Thyroid gland (tissue), 4 donors: ENCODE measurements at regions not wholly inside any gene's neighbourhood (a gene's known extent, or its start where the extent isn't known, plus 50 kb on each side); places are given as distances from the start of the nearest gene placed in this dataset.
A peak's percentile ranks its signal among the peaks of the same experiment; 100 is the strongest.

Experiments used
- DNase-seq, 2 donors: peaks; one replicate each; pipeline ENCODE4 v3.0.0-alpha.2; 2019
- H3K27ac ChIP-seq, 3 donors: fragments of 200-600 bp; sonication (generic); 1 replicate in 2 of 3; 2 replicates in 1 of 3; pipeline ENCODE4 v1.5.1; 2016 to 2019; ENCODE audit warnings: mild to moderate bottlenecking in 1 of 3, moderate library complexity in 1 of 3
- H3K27me3 ChIP-seq: fragments of 200-600 bp; sonication (generic); one replicate; pipeline ENCODE4 v1.5.1; 2019
- H3K36me3 ChIP-seq, 2 donors: fragments of 200-600 bp; sonication (generic); one replicate each; pipeline ENCODE4 v1.5.1; 2016 to 2019
- H3K4me1 ChIP-seq, 2 donors: fragments of 200-600 bp; sonication (generic); one replicate each; pipeline ENCODE4 v1.5.1; 2017 to 2019
- H3K4me3 ChIP-seq, 3 donors: fragments of 200-600 bp; sonication (generic); replicated peaks in 1 of 3; 1 replicate in 2 of 3; 2 replicates in 1 of 3; pipeline ENCODE4 v1.5.1; 2016; ENCODE audit warnings: mild to moderate bottlenecking in 1 of 3
- H3K9me3 ChIP-seq: fragments of 200-600 bp; sonication (generic); one replicate; pipeline ENCODE4 v1.5.1; 2017
- CTCF ChIP-seq, 6 experiments: fragments of 200-600 bp in 3 of 6; fragments of 450-650 bp in 3 of 6; sonication (generic) in 3 of 6; IDR thresholded peaks; one replicate each; pipeline ENCODE4 v1.5.1; 2016 to 2019; ENCODE audit warnings: antibody characterized with exemption in 6 of 6, mild to moderate bottlenecking in 2 of 6, inconsistent platforms in 1 of 6, moderate library complexity in 1 of 6
- POLR2A ChIP-seq, 2 donors: fragments of 450-650 bp; IDR thresholded peaks; one replicate each; pipeline ENCODE4 v1.6.1; 2017; ENCODE audit warnings: antibody characterized with exemption in 2 of 2, mild to moderate bottlenecking in 2 of 2, moderate library complexity in 1 of 2
- WGBS, 2 donors: methylation state at CpG; one replicate each; pipeline ENCODE4 v1.1.5; 2017; 5-methylcytosine and 5-hydroxymethylcytosine counted together
- intact Hi-C: fragments of 100-400 bp; cut with DNase I; formaldehyde crosslinking; loops from one replicate; pipeline ENCODE4 v1.15.1; 2023

GRCh38 chr2:239663364-239663924 lies 262.6 kb upstream of the HDAC4 start:
- WGBS, 2 donors, result 83 to 88% methylated on average over 9 of the region's 9 CpGs
- H3K9me3 ChIP-seq, result no peaks in the 10 kb centered on the region
- no peak overlapping the region for H3K4me3 ChIP-seq
- no peaks in the 10 kb centered on the region for H3K4me1 ChIP-seq
- no peak for DNase-seq
- TF ChIP-seq POLR2A (IDR thresholded peaks at IDR 0.05) (no peak), CTCF (IDR thresholded peaks at IDR 0.05) (no peak)
- no peak overlapping the region for H3K27ac ChIP-seq
- peaks cover 4% of the 10 kb centered on the region for H3K27me3 ChIP-seq
- no peaks in the 10 kb centered on the region for H3K36me3 ChIP-seq
- intact Hi-C loops, result no loop called here

- peak; percentile 5 to 11 for DNase-seq
- 47 to 63% methylated on average over 16 of the region's 16 CpGs for WGBS, 2 donors
- Histone ChIP-seq H3K4me3 (no peak overlapping the region), H3K36me3 (no peaks in the 10 kb centered on the region), H3K9me3 (no peaks in the 10 kb centered on the region), H3K27ac (no peak overlapping the region), H3K4me1 (no peaks in the 10 kb centered on the region), H3K27me3 (peaks cover 4% of the 10 kb centered on the region)
- TF ChIP-seq CTCF (IDR thresholded peaks at IDR 0.05) (no peak), POLR2A (IDR thresholded peaks at IDR 0.05) (no peak)
- intact Hi-C loops, result no loop called here
These were observed 261.7 kb upstream of the HDAC4 start for GRCh38 chr2:239662413-239663120.

GRCh38 chr2:239661334-239662312 lies 260.8 kb upstream of the HDAC4 start:
- Histone ChIP-seq H3K27me3 (peaks cover 4% of the 10 kb centered on the region), H3K36me3 (no peaks in the 10 kb centered on the region), H3K9me3 (no peaks in the 10 kb centered on the region), H3K27ac (no peak overlapping the region), H3K4me3 (no peak overlapping the region), H3K4me1 (no peaks in the 10 kb centered on the region)
- DNase-seq, result no peak
- intact Hi-C loops, result no loop called here
- TF ChIP-seq POLR2A (IDR thresholded peaks at IDR 0.05) (no peak), CTCF (IDR thresholded peaks at IDR 0.05) (no peak)
- 59 to 61% methylated on average over 15 of the region's 15 CpGs for WGBS, 2 donors

GRCh38 chr2:239660390-239661230 lies 259.8 kb upstream of the HDAC4 start:
- Histone ChIP-seq H3K27ac (no peak overlapping the region), H3K4me3 (no peak overlapping the region), H3K4me1 (no peaks in the 10 kb centered on the region), H3K36me3 (no peaks in the 10 kb centered on the region), H3K27me3 (peaks cover 4% of the 10 kb centered on the region), H3K9me3 (no peaks in the 10 kb centered on the region)
- TF ChIP-seq CTCF (IDR thresholded peaks at IDR 0.05) (no peak), POLR2A (IDR thresholded peaks at IDR 0.05) (no peak)
- intact Hi-C loops, result no loop called here
- no peak for DNase-seq
- 84 to 85% methylated on average over 23 to 24 of the region's 24 CpGs for WGBS, 2 donors
